ENCODE measurements at regions not wholly inside any gene's neighbourhood (a gene's known extent, or its start where the extent isn't known, plus 50 kb on each side); places are given as distances from the start of the nearest gene placed in this dataset.

DNA sequence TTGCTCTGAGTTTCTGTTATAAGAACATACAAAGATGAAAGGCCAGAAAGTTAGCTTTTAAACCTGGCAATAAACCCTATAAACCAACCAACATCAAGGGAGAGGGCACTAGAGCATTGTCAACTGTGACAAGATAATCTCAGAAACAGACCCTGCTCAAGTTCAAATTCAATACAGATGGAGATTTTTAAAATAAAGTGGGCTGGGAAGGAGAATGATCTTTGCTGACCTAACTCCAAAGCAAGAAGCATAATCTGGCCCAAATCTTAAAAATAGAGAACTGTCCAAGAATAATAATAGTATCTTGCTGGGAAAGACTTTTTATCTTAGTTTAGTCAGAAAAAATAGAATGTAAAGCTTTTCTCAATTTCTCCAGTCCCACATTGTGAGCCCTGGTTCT lies 485.5 kb downstream of the DISC1 start:
- Histone ChIP-seq H3K4me3 (ENCODE audit: low read length) (no peak overlapping the region), H3K9ac (ENCODE audit: low read length) (no peak overlapping the region), H3K79me2 (ENCODE audit: low read length) (no peaks in the 10 kb centered on the region), H3K27me3 (ENCODE audit: low read length) (no peaks in the 10 kb centered on the region), H3K36me3 (ENCODE audit: low read depth, low read length) (no peaks in the 10 kb centered on the region), H3F3A (ENCODE audit: low read length, unreplicated experiment) (no peaks in the 10 kb centered on the region), H4K20me1 (ENCODE audit: low read length) (no peaks in the 10 kb centered on the region), H3K4me2 (ENCODE audit: low read length) (no peak overlapping the region), H2AFZ (ENCODE audit: low read length) (no peak overlapping the region), H3K9me2 (replicated peaks; ENCODE audit: low read length) (no peaks in the 10 kb centered on the region), H3K9me3 (ENCODE audit: low read length) (no peaks in the 10 kb centered on the region), H3K4me1 (ENCODE audit: insufficient read depth, low read length) (peaks cover 18% of the 10 kb centered on the region), H3K27ac (ENCODE audit: low read length) (no peak overlapping the region)
- intact Hi-C loops (cut with micrococcal nuclease) = no loop called here
- DNase-seq (no peak), ATAC-seq (no peak)
- TF ChIP-seq, protein P1, sequence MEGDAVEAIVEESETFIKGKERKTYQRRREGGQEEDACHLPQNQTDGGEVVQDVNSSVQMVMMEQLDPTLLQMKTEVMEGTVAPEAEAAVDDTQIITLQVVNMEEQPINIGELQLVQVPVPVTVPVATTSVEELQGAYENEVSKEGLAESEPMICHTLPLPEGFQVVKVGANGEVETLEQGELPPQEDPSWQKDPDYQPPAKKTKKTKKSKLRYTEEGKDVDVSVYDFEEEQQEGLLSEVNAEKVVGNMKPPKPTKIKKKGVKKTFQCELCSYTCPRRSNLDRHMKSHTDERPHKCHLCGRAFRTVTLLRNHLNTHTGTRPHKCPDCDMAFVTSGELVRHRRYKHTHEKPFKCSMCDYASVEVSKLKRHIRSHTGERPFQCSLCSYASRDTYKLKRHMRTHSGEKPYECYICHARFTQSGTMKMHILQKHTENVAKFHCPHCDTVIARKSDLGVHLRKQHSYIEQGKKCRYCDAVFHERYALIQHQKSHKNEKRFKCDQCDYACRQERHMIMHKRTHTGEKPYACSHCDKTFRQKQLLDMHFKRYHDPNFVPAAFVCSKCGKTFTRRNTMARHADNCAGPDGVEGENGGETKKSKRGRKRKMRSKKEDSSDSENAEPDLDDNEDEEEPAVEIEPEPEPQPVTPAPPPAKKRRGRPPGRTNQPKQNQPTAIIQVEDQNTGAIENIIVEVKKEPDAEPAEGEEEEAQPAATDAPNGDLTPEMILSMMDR (conservative IDR thresholded peaks at IDR 0.05; ENCODE audit: low read depth, low read length) = no peak
- TF ChIP-seq EZH2phosphoT487 (IDR thresholded peaks at IDR 0.05; ENCODE audit: borderline replicate concordance, low read length) (no peak), EZH2 (IDR thresholded peaks at IDR 0.05; ENCODE audit: low read length, unreplicated experiment) (no peak)
- BruUV-seq (replicated peaks) = no TSS peak
- POLR2A ChIA-PET (ENCODE audit: unreplicated experiment) = no interaction called here
- CTCF ChIA-PET = no interaction called here

DNA sequence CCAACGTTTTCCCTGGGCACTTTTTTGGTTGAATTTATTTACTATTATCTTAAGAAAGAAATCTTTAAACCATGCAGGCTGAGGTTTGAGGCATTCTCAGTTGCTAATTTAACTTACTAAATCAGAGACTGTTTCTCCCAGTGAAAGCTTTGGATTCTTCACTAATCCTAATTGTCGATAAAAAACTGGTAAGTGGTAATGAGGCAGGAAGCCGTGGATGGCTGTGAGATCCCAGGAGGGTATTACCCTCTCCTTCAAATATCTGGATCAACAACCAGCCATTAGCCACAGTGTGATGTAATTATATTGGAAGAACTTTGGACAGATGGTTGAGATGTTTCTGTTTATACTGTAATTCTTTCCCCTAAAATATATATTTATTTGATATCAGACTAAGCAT lies 485.0 kb downstream of the DISC1 start:
- H3K36me3 ChIP-seq (ENCODE audit: low read depth, low read length) = no peaks in the 10 kb centered on the region
- no peaks in the 10 kb centered on the region for H3F3A ChIP-seq (ENCODE audit: low read length, unreplicated experiment)
- H3K4me1 ChIP-seq (ENCODE audit: insufficient read depth, low read length) = peaks cover 18% of the 10 kb centered on the region
- ATAC-seq (no peak), DNase-seq (no peak)
- no peaks in the 10 kb centered on the region for H3K9me2 ChIP-seq (replicated peaks; ENCODE audit: low read length)
- H3K27ac ChIP-seq (ENCODE audit: low read length) = no peak overlapping the region
- H3K4me3 ChIP-seq (ENCODE audit: low read length) = no peak overlapping the region
- BruUV-seq (replicated peaks) = no TSS peak
- no peaks in the 10 kb centered on the region for H4K20me1 ChIP-seq (ENCODE audit: low read length)
- H3K27me3 ChIP-seq (ENCODE audit: low read length) = no peaks in the 10 kb centered on the region
- H3K9me3 ChIP-seq (ENCODE audit: low read length) = no peaks in the 10 kb centered on the region
- ChIA-PET POLR2A (ENCODE audit: unreplicated experiment) (no interaction called here), CTCF (no interaction called here)
- no peak overlapping the region for H3K9ac ChIP-seq (ENCODE audit: low read length)
- H3K4me2 ChIP-seq (ENCODE audit: low read length) = no peak overlapping the region
- no peak for TF ChIP-seq EZH2phosphoT487 (IDR thresholded peaks at IDR 0.05; ENCODE audit: borderline replicate concordance, low read length)
- no peak for TF ChIP-seq EZH2 (IDR thresholded peaks at IDR 0.05; ENCODE audit: low read length, unreplicated experiment)
- TF ChIP-seq, protein P1 (conservative IDR thresholded peaks at IDR 0.05; ENCODE audit: low read depth, low read length) = no peak
- intact Hi-C loops (cut with micrococcal nuclease) = no loop called here
- H2AFZ ChIP-seq (ENCODE audit: low read length) = no peak overlapping the region
- H3K79me2 ChIP-seq (ENCODE audit: low read length) = no peaks in the 10 kb centered on the region

DNA sequence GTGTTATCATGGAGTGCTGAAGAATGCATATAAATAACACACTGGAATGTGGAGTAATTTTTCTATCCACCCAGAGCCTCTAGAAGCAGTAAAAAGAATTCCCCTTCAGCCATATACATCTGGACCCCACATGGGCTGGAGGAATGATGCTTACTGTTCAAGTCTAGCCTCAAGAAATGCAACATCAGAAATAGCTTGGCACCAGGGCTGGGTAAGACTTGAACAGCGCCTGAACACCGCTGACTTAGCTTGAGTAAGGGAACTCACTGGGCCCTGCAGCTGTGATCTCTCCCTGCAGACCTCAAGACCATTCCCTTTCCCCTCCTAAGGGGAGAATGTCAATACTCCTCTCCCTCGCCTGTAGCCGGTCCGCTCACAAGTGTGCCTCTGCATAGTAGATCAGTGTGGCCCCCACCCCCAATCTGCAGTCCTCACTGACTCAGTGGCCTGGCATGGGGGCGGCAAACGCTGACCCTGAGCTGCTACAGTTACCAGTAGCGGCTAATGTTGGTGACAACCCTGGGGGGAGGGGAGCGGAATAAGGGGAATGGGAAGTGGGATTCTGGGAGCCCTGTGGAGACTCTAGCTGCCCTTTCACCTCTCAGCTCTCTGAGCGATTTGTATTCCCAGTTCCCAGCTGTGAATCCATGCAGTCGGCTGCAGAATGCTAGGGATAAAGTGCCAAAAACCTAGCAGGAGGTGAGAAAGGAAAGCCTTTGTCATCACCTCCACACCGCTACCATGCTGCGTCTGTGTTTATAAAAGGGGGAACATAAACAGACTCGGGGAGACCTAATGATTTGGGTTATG lies 483.9 kb downstream of the DISC1 start:
- intact Hi-C loops (cut with micrococcal nuclease) = no loop called here
- H3K9ac ChIP-seq (ENCODE audit: low read length) = no peak overlapping the region
- POLR2A ChIA-PET (ENCODE audit: unreplicated experiment) = no interaction called here

More for the DNA sequence above, 483.9 kb downstream of the DISC1 start:
- H3K4me3 ChIP-seq (ENCODE audit: low read length) = no peak overlapping the region
- H3K79me2 ChIP-seq (ENCODE audit: low read length) = no peaks in the 10 kb centered on the region
- TF ChIP-seq EZH2phosphoT487 (IDR thresholded peaks at IDR 0.05; ENCODE audit: borderline replicate concordance, low read length) = no peak
- TF ChIP-seq, protein P1 (conservative IDR thresholded peaks at IDR 0.05; ENCODE audit: low read depth, low read length) = no peak
- no peak for TF ChIP-seq EZH2 (IDR thresholded peaks at IDR 0.05; ENCODE audit: low read length, unreplicated experiment)
- no peaks in the 10 kb centered on the region for H3K27me3 ChIP-seq (ENCODE audit: low read length)
- ATAC-seq (no peak), DNase-seq (no peak)
- no peak overlapping the region for H2AFZ ChIP-seq (ENCODE audit: low read length)
- no peaks in the 10 kb centered on the region for H3K36me3 ChIP-seq (ENCODE audit: low read depth, low read length)
- H3K27ac ChIP-seq (ENCODE audit: low read length) = no peak overlapping the region
- H3K4me1 ChIP-seq (ENCODE audit: insufficient read depth, low read length) = peaks cover 18% of the 10 kb centered on the region
- BruUV-seq (replicated peaks) = no TSS peak
- H4K20me1 ChIP-seq (ENCODE audit: low read length) = no peaks in the 10 kb centered on the region
- H3K9me3 ChIP-seq (ENCODE audit: low read length) = no peaks in the 10 kb centered on the region
- no peaks in the 10 kb centered on the region for H3F3A ChIP-seq (ENCODE audit: low read length, unreplicated experiment)
- CTCF ChIA-PET = no interaction called here
- H3K4me2 ChIP-seq (ENCODE audit: low read length) = no peak overlapping the region
- no peaks in the 10 kb centered on the region; the same call in 1 of the 2 replicates for H3K9me2 ChIP-seq (replicated peaks; ENCODE audit: low read length)

All from PC-3 (cell line).